Neural progenitor cell (in vitro differentiated cells): ENCODE measurements at regions not wholly inside any gene's neighbourhood (a gene's known extent, or its start where the extent isn't known, plus 50 kb on each side); places are given as distances from the start of the nearest gene placed in this dataset.

ENCODE experiments used
- DNase-seq: peaks from one replicate; pipeline ENCODE4 v3.0.0-alpha.2; 2016; ENCODE audit warnings: low spot score
- H2AFZ ChIP-seq: fragments of 200-600 bp; sonication (generic); replicated peaks from 2 replicates; pipeline ENCODE4 v1.6.1; 2016; ENCODE audit warnings: antibody characterized with exemption
- H3F3A ChIP-seq: fragments of 200-600 bp; sonication (generic); 2 replicates; pipeline ENCODE4 v1.6.1; 2016; ENCODE audit warnings: antibody characterized with exemption, low read depth
- H3K27ac ChIP-seq: fragments of 200-600 bp; sonication (generic); 2 replicates; pipeline ENCODE4 v1.5.1; 2016; ENCODE audit warnings: mild to moderate bottlenecking
- H3K27me3 ChIP-seq: fragments of 200-600 bp; sonication (generic); 2 replicates; pipeline ENCODE4 v1.6.1; 2016; ENCODE audit warnings: mild to moderate bottlenecking, moderate library complexity
- H3K36me3 ChIP-seq: fragments of 200-600 bp; sonication (generic); 2 replicates; pipeline ENCODE4 v1.5.1; 2016
- H3K4me1 ChIP-seq: fragments of 200-600 bp; sonication (generic); 2 replicates; pipeline ENCODE4 v1.6.1; 2016; ENCODE audit warnings: mixed run types
- H3K4me2 ChIP-seq: fragments of 200-600 bp; sonication (generic); 2 replicates; pipeline ENCODE4 v1.6.1; 2016
- H3K4me3 ChIP-seq: fragments of 200-600 bp; sonication (generic); 2 replicates; pipeline ENCODE4 v1.5.1; 2016
- H3K79me2 ChIP-seq: fragments of 200-600 bp; sonication (generic); 2 replicates; pipeline ENCODE4 v1.6.1; 2016; ENCODE audit warnings: low read depth
- H3K9ac ChIP-seq: fragments of 200-600 bp; sonication (generic); 2 replicates; pipeline ENCODE4 v1.6.1; 2016
- H3K9me3 ChIP-seq: fragments of 200-600 bp; sonication (generic); 2 replicates; pipeline ENCODE4 v1.5.1; 2016; ENCODE audit warnings: low read depth
- H4K20me1 ChIP-seq: fragments of 200-600 bp; sonication (generic); 2 replicates; pipeline ENCODE4 v1.6.1; 2016; ENCODE audit warnings: low read depth
- H3K27ac Mint-ChIP-seq: 3 replicates; pipeline ENCODE4 v1.8.0; 2021; ENCODE audit warnings: mixed read lengths
- H3K27me3 Mint-ChIP-seq: 2 replicates; pipeline ENCODE4 v1.8.0; 2022; ENCODE audit warnings: low read depth, mild to moderate bottlenecking, inconsistent platforms, moderate library complexity, mixed read lengths; ENCODE audit not compliant: insufficient read depth
- H3K36me3 Mint-ChIP-seq: 3 replicates; pipeline ENCODE4 v1.8.0; 2021; ENCODE audit warnings: mixed read lengths
- H3K4me1 Mint-ChIP-seq: 3 replicates; pipeline ENCODE4 v1.8.0; 2021; ENCODE audit warnings: mixed read lengths
- H3K4me3 Mint-ChIP-seq: 3 replicates; pipeline ENCODE4 v1.8.0; 2021; ENCODE audit warnings: mild to moderate bottlenecking, moderate library complexity, mixed read lengths
- H3K9me3 Mint-ChIP-seq: 3 replicates; pipeline ENCODE4 v1.8.0; 2020; ENCODE audit warnings: mixed read lengths
- CTCF ChIP-seq: fragments of 200-600 bp; sonication (generic); IDR thresholded peaks from 2 replicates; pipeline ENCODE4 v1.5.1; 2017; ENCODE audit warnings: antibody characterized with exemption, mild to moderate bottlenecking
- EZH2 ChIP-seq: fragments of 200-600 bp; sonication (generic); IDR thresholded peaks from 2 replicates; pipeline ENCODE4 v1.6.1; 2017; ENCODE audit warnings: antibody characterized with exemption, mild to moderate bottlenecking, moderate library complexity
- EZH2phosphoT487 ChIP-seq: fragments of 200-600 bp; sonication (generic); IDR thresholded peaks from 2 replicates; pipeline ENCODE4 v1.6.1; 2017; ENCODE audit warnings: antibody characterized with exemption

- Histone ChIP-seq H3K27me3 (no peaks in the 10 kb centered on the region), H3K27ac (no peak overlapping the region), H3K4me3 (no peak overlapping the region), H4K20me1 (no peaks in the 10 kb centered on the region), H3K4me2 (no peak overlapping the region), H3K4me1 (no peaks in the 10 kb centered on the region), H2AFZ (no peak overlapping the region), H3F3A (no peaks in the 10 kb centered on the region), H3K79me2 (no peaks in the 10 kb centered on the region), H3K36me3 (no peaks in the 10 kb centered on the region), H3K9ac (no peak overlapping the region), H3K9me3 (no peaks in the 10 kb centered on the region)
- Mint-ChIP-seq H3K4me3 (no peak overlapping the region), H3K27ac (peak overlapping the region; percentile 83), H3K36me3 (no peaks in the 10 kb centered on the region), H3K4me1 (peaks cover 16% of the 10 kb centered on the region), H3K9me3 (no peaks in the 10 kb centered on the region), H3K27me3 (no peaks in the 10 kb centered on the region)
- no peak for DNase-seq
- no peak for TF ChIP-seq EZH2
- TF ChIP-seq EZH2phosphoT487, result no peak
Measured at GRCh38 chr3:23671851-23672589, 133.7 kb upstream of the UBE2E1 start.

GRCh38 chr3:23672628-23673027, 133.1 kb upstream of the UBE2E1 start:
- Mint-ChIP-seq H3K27me3 (no peaks in the 10 kb centered on the region), H3K27ac (no peak overlapping the region), H3K4me3 (no peak overlapping the region), H3K36me3 (no peaks in the 10 kb centered on the region), H3K9me3 (no peaks in the 10 kb centered on the region), H3K4me1 (peaks cover 16% of the 10 kb centered on the region)
- Histone ChIP-seq H3K9me3 (no peaks in the 10 kb centered on the region), H3K27ac (no peak overlapping the region), H3K27me3 (no peaks in the 10 kb centered on the region), H2AFZ (no peak overlapping the region), H3K4me1 (no peaks in the 10 kb centered on the region), H4K20me1 (no peaks in the 10 kb centered on the region), H3K4me3 (no peak overlapping the region), H3K36me3 (no peaks in the 10 kb centered on the region), H3F3A (no peaks in the 10 kb centered on the region), H3K9ac (no peak overlapping the region), H3K4me2 (no peak overlapping the region), H3K79me2 (no peaks in the 10 kb centered on the region)
- no peak for DNase-seq
- TF ChIP-seq CTCF (no peak), EZH2phosphoT487 (no peak), EZH2 (no peak)

GRCh38 chr3:23675010-23675409, 130.7 kb upstream of the UBE2E1 start:
- no peak for TF ChIP-seq EZH2
- no peak for TF ChIP-seq CTCF
- TF ChIP-seq EZH2phosphoT487, result no peak
- H3K27me3 ChIP-seq, result no peaks in the 10 kb centered on the region
- peaks cover 2% of the 10 kb centered on the region for H3K27me3 Mint-ChIP-seq
- no peaks in the 10 kb centered on the region for H3K4me1 ChIP-seq
- no peak for DNase-seq
- H4K20me1 ChIP-seq, result no peaks in the 10 kb centered on the region
- H3K4me2 ChIP-seq, result no peak overlapping the region
- H3K36me3 Mint-ChIP-seq, result no peaks in the 10 kb centered on the region
- H3K4me1 Mint-ChIP-seq, result peaks cover 5% of the 10 kb centered on the region
- no peak overlapping the region for H3K27ac Mint-ChIP-seq
- no peaks in the 10 kb centered on the region for H3K9me3 ChIP-seq
- H3K9ac ChIP-seq, result no peak overlapping the region
- H3K79me2 ChIP-seq, result no peaks in the 10 kb centered on the region
- no peak overlapping the region for H3K27ac ChIP-seq
- H3K4me3 Mint-ChIP-seq, result no peak overlapping the region
- H3K9me3 Mint-ChIP-seq, result peaks cover 2% of the 10 kb centered on the region
- H2AFZ ChIP-seq, result no peak overlapping the region
- H3K4me3 ChIP-seq, result no peak overlapping the region
- H3K36me3 ChIP-seq, result no peaks in the 10 kb centered on the region
- no peaks in the 10 kb centered on the region for H3F3A ChIP-seq

- no peak overlapping the region for H3K27ac Mint-ChIP-seq
- Histone ChIP-seq H3F3A (no peaks in the 10 kb centered on the region), H4K20me1 (no peaks in the 10 kb centered on the region), H3K4me1 (no peaks in the 10 kb centered on the region), H3K27ac (no peak overlapping the region), H3K4me3 (no peak overlapping the region), H3K27me3 (no peaks in the 10 kb centered on the region), H2AFZ (no peak overlapping the region), H3K79me2 (no peaks in the 10 kb centered on the region), H3K36me3 (no peaks in the 10 kb centered on the region), H3K9ac (no peak overlapping the region), H3K4me2 (no peak overlapping the region), H3K9me3 (no peaks in the 10 kb centered on the region)
- peaks cover 2% of the 10 kb centered on the region for H3K9me3 Mint-ChIP-seq
- TF ChIP-seq EZH2phosphoT487 (no peak), EZH2 (no peak), CTCF (no peak)
- peaks cover 2% of the 10 kb centered on the region for H3K27me3 Mint-ChIP-seq
- no peaks in the 10 kb centered on the region for H3K36me3 Mint-ChIP-seq
- no peak overlapping the region for H3K4me3 Mint-ChIP-seq
- DNase-seq, result no peak
- no peaks in the 10 kb centered on the region for H3K4me1 Mint-ChIP-seq
Measured at GRCh38 chr3:23676093-23676492, 129.7 kb upstream of the UBE2E1 start.
